ENCODE measurements at regions not wholly inside any gene's neighbourhood (a gene's known extent, or its start where the extent isn't known, plus 50 kb on each side); places are given as distances from the start of the nearest gene placed in this dataset.

DNA sequence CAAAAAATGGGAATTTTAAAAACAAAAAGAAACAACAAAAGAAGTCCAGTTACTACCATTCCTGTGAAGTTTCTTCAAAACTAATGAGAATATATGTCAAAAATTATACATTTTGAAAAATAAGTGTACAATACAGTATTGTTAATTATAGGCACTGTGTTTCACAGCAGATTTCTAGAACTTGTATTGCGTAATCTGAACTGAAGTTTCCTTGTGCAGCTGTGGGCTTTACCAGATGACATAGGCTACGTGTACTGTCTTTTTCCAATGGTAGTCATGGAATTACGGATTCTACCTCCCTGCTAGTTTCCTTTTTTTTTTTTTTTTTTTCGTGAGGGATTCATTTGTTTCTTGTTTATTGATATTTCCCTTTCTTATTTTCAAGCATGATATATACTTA lies 113.8 kb upstream of the GABRA2 start:
- TF ChIP-seq POLR2A (IDR thresholded peaks at IDR 0.05) (no peak), CTCF (IDR thresholded peaks at IDR 0.05 in 8 of 11, conservative IDR thresholded peaks at IDR 0.05 in 3 of 11) (no peak), POLR2AphosphoS5 (IDR thresholded peaks at IDR 0.05) (no peak)
